Neural progenitor cell (in vitro differentiated cells): ENCODE measurements at regions not wholly inside any gene's neighbourhood (a gene's known extent, or its start where the extent isn't known, plus 50 kb on each side); places are given as distances from the start of the nearest gene placed in this dataset.
A peak's percentile ranks its signal among the peaks of the same experiment; 100 is the strongest.

Source experiments
- CTCF ChIP-seq: fragments of 200-600 bp; sonication (generic); IDR thresholded peaks from 2 replicates; pipeline ENCODE4 v1.5.1; 2017; ENCODE audit warnings: antibody characterized with exemption, mild to moderate bottlenecking
- EZH2 ChIP-seq: fragments of 200-600 bp; sonication (generic); IDR thresholded peaks from 2 replicates; pipeline ENCODE4 v1.6.1; 2017; ENCODE audit warnings: antibody characterized with exemption, mild to moderate bottlenecking, moderate library complexity
- EZH2phosphoT487 ChIP-seq: fragments of 200-600 bp; sonication (generic); IDR thresholded peaks from 2 replicates; pipeline ENCODE4 v1.6.1; 2017; ENCODE audit warnings: antibody characterized with exemption

- peak; percentile 88 for TF ChIP-seq CTCF
- TF ChIP-seq EZH2, result no peak
- TF ChIP-seq EZH2phosphoT487, result no peak
These were observed 289.0 kb upstream of the TFPI start for GRCh38 chr2:187842978-187843847.
